Central memory CD8-positive, alpha-beta T cell (primary cell): ENCODE measurements at regions not wholly inside any gene's neighbourhood (a gene's known extent, or its start where the extent isn't known, plus 50 kb on each side); places are given as distances from the start of the nearest gene placed in this dataset.
"Not testable (repeated sequence)": the region's sequence is repeated elsewhere in the genome, so short reads cannot be mapped to it uniquely, and the experiment has no call there.

Experiments
- ATAC-seq: fragments of 150-1000 bp; cut with Tn5 transposase; replicated peaks from 2 replicates; pipeline ENCODE4 v1.10.0; 2022; ENCODE audit warnings: mild to moderate bottlenecking, moderate FRiP score, moderate number of reproducible peaks; ENCODE audit not compliant: poor library complexity, severe bottlenecking; ENCODE audit errors: extremely low read depth
- DNase-seq, 2 donors: peaks; one replicate each; pipeline ENCODE4 v3.0.0; 2021; ENCODE audit warnings: low spot score in 2 of 2
- H3K27ac Mint-ChIP-seq: one replicate; pipeline ENCODE4 v1.8.0; 2022; ENCODE audit warnings: low read depth, mild to moderate bottlenecking, moderate library complexity, mixed read lengths
- H3K27me3 Mint-ChIP-seq: one replicate; pipeline ENCODE4 v1.8.0; 2022; ENCODE audit warnings: mixed read lengths
- H3K36me3 Mint-ChIP-seq: one replicate; pipeline ENCODE4 v1.8.0; 2022; ENCODE audit warnings: mild to moderate bottlenecking, moderate library complexity, mixed read lengths; ENCODE audit not compliant: insufficient read depth
- H3K4me1 Mint-ChIP-seq: one replicate; pipeline ENCODE4 v1.8.0; 2022; ENCODE audit warnings: mixed read lengths
- H3K4me3 Mint-ChIP-seq: one replicate; pipeline ENCODE4 v1.8.0; 2022; ENCODE audit warnings: mild to moderate bottlenecking, moderate library complexity, mixed read lengths
- H3K9me3 Mint-ChIP-seq: one replicate; pipeline ENCODE4 v1.8.0; 2022; ENCODE audit warnings: mixed read lengths

- H3K4me3 Mint-ChIP-seq: no peak overlapping the region
- ATAC-seq (no peak), DNase-seq (no peak)
- no peaks in the 10 kb centered on the region for H3K36me3 Mint-ChIP-seq
- H3K4me1 Mint-ChIP-seq: no peaks in the 10 kb centered on the region
- H3K9me3 Mint-ChIP-seq: no peaks in the 10 kb centered on the region
- no peak overlapping the region for H3K27ac Mint-ChIP-seq
- H3K27me3 Mint-ChIP-seq: no peaks in the 10 kb centered on the region
These were observed 103.9 kb upstream of the STX18 start for GRCh38 chr4:4645743-4646142.

- not testable (repeated sequence) for ATAC-seq, H3K27ac Mint-ChIP-seq, H3K27me3 Mint-ChIP-seq, H3K36me3 Mint-ChIP-seq, H3K4me1 Mint-ChIP-seq, DNase-seq, H3K9me3 Mint-ChIP-seq, H3K4me3 Mint-ChIP-seq
These were observed 102.4 kb upstream of the STX18 start for GRCh38 chr4:4644277-4644676.

- H3K9me3 Mint-ChIP-seq, ATAC-seq, H3K27ac Mint-ChIP-seq, H3K4me1 Mint-ChIP-seq, H3K27me3 Mint-ChIP-seq, H3K36me3 Mint-ChIP-seq, DNase-seq, H3K4me3 Mint-ChIP-seq: not testable (repeated sequence)
These were observed 101.9 kb upstream of the STX18 start for GRCh38 chr4:4643743-4644142.

GRCh38 chr4:4643306-4643705, 101.5 kb upstream of the STX18 start:
- DNase-seq (no peak), ATAC-seq (no peak)
- Mint-ChIP-seq H3K9me3 (no peaks in the 10 kb centered on the region), H3K4me3 (no peak overlapping the region), H3K36me3 (no peaks in the 10 kb centered on the region), H3K27me3 (no peaks in the 10 kb centered on the region), H3K4me1 (no peaks in the 10 kb centered on the region), H3K27ac (no peak overlapping the region)

- Mint-ChIP-seq H3K36me3 (no peaks in the 10 kb centered on the region), H3K9me3 (no peaks in the 10 kb centered on the region), H3K27ac (no peak overlapping the region), H3K4me3 (no peak overlapping the region), H3K27me3 (no peaks in the 10 kb centered on the region), H3K4me1 (no peaks in the 10 kb centered on the region)
- no peak for ATAC-seq
- DNase-seq: no peak
These were observed 100.7 kb upstream of the STX18 start for GRCh38 chr4:4642496-4643000.

GRCh38 chr4:4641661-4642495, 100.0 kb upstream of the STX18 start:
- Mint-ChIP-seq H3K27ac (no peak overlapping the region), H3K27me3 (no peaks in the 10 kb centered on the region), H3K4me1 (no peaks in the 10 kb centered on the region), H3K4me3 (no peak overlapping the region), H3K9me3 (no peaks in the 10 kb centered on the region), H3K36me3 (no peaks in the 10 kb centered on the region)
- no peak for DNase-seq
- no peak for ATAC-seq

GRCh38 chr4:4641254-4641653, 99.4 kb upstream of the STX18 start:
- no peak overlapping the region for H3K27ac Mint-ChIP-seq
- no peak for ATAC-seq
- H3K9me3 Mint-ChIP-seq: no peaks in the 10 kb centered on the region
- no peaks in the 10 kb centered on the region for H3K4me1 Mint-ChIP-seq
- H3K27me3 Mint-ChIP-seq: no peaks in the 10 kb centered on the region
- no peaks in the 10 kb centered on the region for H3K36me3 Mint-ChIP-seq
- DNase-seq: no peak
- H3K4me3 Mint-ChIP-seq: no peak overlapping the region

GRCh38 chr4:4640692-4641091, 98.8 kb upstream of the STX18 start:
- Mint-ChIP-seq H3K27me3 (no peaks in the 10 kb centered on the region), H3K36me3 (no peaks in the 10 kb centered on the region), H3K4me1 (no peaks in the 10 kb centered on the region), H3K4me3 (no peak overlapping the region), H3K27ac (no peak overlapping the region), H3K9me3 (no peaks in the 10 kb centered on the region)
- ATAC-seq (no peak), DNase-seq (no peak)

GRCh38 chr4:4639370-4639769, 97.5 kb upstream of the STX18 start:
- H3K4me3 Mint-ChIP-seq: no peak overlapping the region
- H3K27me3 Mint-ChIP-seq: no peaks in the 10 kb centered on the region
- no peaks in the 10 kb centered on the region for H3K36me3 Mint-ChIP-seq
- no peaks in the 10 kb centered on the region for H3K4me1 Mint-ChIP-seq
- H3K27ac Mint-ChIP-seq: no peak overlapping the region
- H3K9me3 Mint-ChIP-seq: no peaks in the 10 kb centered on the region
- ATAC-seq: no peak
- no peak for DNase-seq

- H3K4me1 Mint-ChIP-seq: no peaks in the 10 kb centered on the region
- H3K4me3 Mint-ChIP-seq: no peak overlapping the region
- no peak for DNase-seq
- no peak for ATAC-seq
- H3K27ac Mint-ChIP-seq: no peak overlapping the region
- no peaks in the 10 kb centered on the region for H3K36me3 Mint-ChIP-seq
- H3K27me3 Mint-ChIP-seq: no peaks in the 10 kb centered on the region
- no peaks in the 10 kb centered on the region for H3K9me3 Mint-ChIP-seq
These were observed 95.9 kb upstream of the STX18 start for GRCh38 chr4:4637710-4638109.

GRCh38 chr4:4633431-4633830, 91.6 kb upstream of the STX18 start:
- Mint-ChIP-seq H3K27ac (no peak overlapping the region), H3K9me3 (no peaks in the 10 kb centered on the region), H3K4me1 (no peaks in the 10 kb centered on the region), H3K4me3 (no peak overlapping the region), H3K36me3 (no peaks in the 10 kb centered on the region), H3K27me3 (no peaks in the 10 kb centered on the region)
- DNase-seq (no peak), ATAC-seq (no peak)

GRCh38 chr4:4631150-4631549, 89.3 kb upstream of the STX18 start:
- ATAC-seq: no peak
- H3K27ac Mint-ChIP-seq: no peak overlapping the region
- H3K27me3 Mint-ChIP-seq: no peaks in the 10 kb centered on the region
- no peaks in the 10 kb centered on the region for H3K9me3 Mint-ChIP-seq
- H3K4me1 Mint-ChIP-seq: no peaks in the 10 kb centered on the region
- H3K36me3 Mint-ChIP-seq: no peaks in the 10 kb centered on the region
- no peak for DNase-seq
- no peak overlapping the region for H3K4me3 Mint-ChIP-seq

- no peak for DNase-seq
- no peaks in the 10 kb centered on the region for H3K36me3 Mint-ChIP-seq
- H3K9me3 Mint-ChIP-seq: no peaks in the 10 kb centered on the region
These were observed 86.1 kb upstream of the STX18 start for GRCh38 chr4:4627906-4628305.

More at GRCh38 chr4:4627906-4628305, 86.1 kb upstream of the STX18 start:
- no peaks in the 10 kb centered on the region for H3K27me3 Mint-ChIP-seq
- no peak overlapping the region for H3K27ac Mint-ChIP-seq
- no peak overlapping the region for H3K4me3 Mint-ChIP-seq
- no peaks in the 10 kb centered on the region for H3K4me1 Mint-ChIP-seq
- ATAC-seq: no peak
